ENCODE measurements at regions not wholly inside any gene's neighbourhood (a gene's known extent, or its start where the extent isn't known, plus 50 kb on each side); places are given as distances from the start of the nearest gene placed in this dataset.
"Not testable (repeated sequence)": the region's sequence is repeated elsewhere in the genome, so short reads cannot be mapped to it uniquely, and the experiment has no call there.

GRCh38 chrX:465418-466215 is 78.9 kb upstream of the PPP2R3B start:
- DNase-seq: no peak

- not testable (repeated sequence) for DNase-seq
Observed at GRCh38 chrX:466836-467235, 80.1 kb upstream of the PPP2R3B start.

- not testable (repeated sequence) for DNase-seq
Observed at GRCh38 chrX:467686-468085, 81.0 kb upstream of the PPP2R3B start.

GRCh38 chrX:468979-469378 is 82.3 kb upstream of the PPP2R3B start:
- DNase-seq: no peak

GRCh38 chrX:470686-471085 is 84.0 kb upstream of the PPP2R3B start:
- no peak for DNase-seq

- DNase-seq: no peak
Observed at GRCh38 chrX:471281-471680, 84.6 kb upstream of the PPP2R3B start.

- DNase-seq: not testable (repeated sequence)
Observed at GRCh38 chrX:472275-472674, 85.6 kb upstream of the PPP2R3B start.

GRCh38 chrX:475926-476723 is 89.4 kb upstream of the PPP2R3B start:
- DNase-seq: no peak

- no peak for DNase-seq
Observed at GRCh38 chrX:476724-477075, 90.0 kb upstream of the PPP2R3B start.

- DNase-seq: no peak
Observed at GRCh38 chrX:477441-478012, 90.8 kb upstream of the PPP2R3B start.

- no peak for DNase-seq
Observed at GRCh38 chrX:479273-479981, 92.7 kb upstream of the PPP2R3B start.

GRCh38 chrX:480861-481417 is 94.2 kb upstream of the PPP2R3B start:
- DNase-seq: no peak

- no peak for DNase-seq
Observed at GRCh38 chrX:482192-482701, 95.5 kb upstream of the PPP2R3B start.

GRCh38 chrX:482702-483203 is 96.0 kb upstream of the PPP2R3B start:
- no peak for DNase-seq

GRCh38 chrX:485368-485767 is 98.7 kb upstream of the PPP2R3B start:
- DNase-seq: no peak

GRCh38 chrX:486325-486724 is 99.6 kb upstream of the PPP2R3B start:
- DNase-seq: no peak

- DNase-seq: no peak
Observed at GRCh38 chrX:487836-488235, 101.1 kb upstream of the PPP2R3B start.

- no peak for DNase-seq
Observed at GRCh38 chrX:489820-490219, 103.1 kb upstream of the PPP2R3B start.

GRCh38 chrX:497186-498014 is 110.7 kb upstream of the PPP2R3B start:
- no peak for DNase-seq

GRCh38 chrX:498901-499300 is 112.2 kb upstream of the PPP2R3B start:
- DNase-seq: not testable (repeated sequence)

- no peak for DNase-seq
Observed at GRCh38 chrX:499870-500364, 113.2 kb upstream of the PPP2R3B start.
